ENCODE measurements at regions not wholly inside any gene's neighbourhood (a gene's known extent, or its start where the extent isn't known, plus 50 kb on each side); places are given as distances from the start of the nearest gene placed in this dataset.

GRCh38 chr3:18656866-18657265 is 231.7 kb upstream of the SATB1 start:
- TF ChIP-seq, protein P1, sequence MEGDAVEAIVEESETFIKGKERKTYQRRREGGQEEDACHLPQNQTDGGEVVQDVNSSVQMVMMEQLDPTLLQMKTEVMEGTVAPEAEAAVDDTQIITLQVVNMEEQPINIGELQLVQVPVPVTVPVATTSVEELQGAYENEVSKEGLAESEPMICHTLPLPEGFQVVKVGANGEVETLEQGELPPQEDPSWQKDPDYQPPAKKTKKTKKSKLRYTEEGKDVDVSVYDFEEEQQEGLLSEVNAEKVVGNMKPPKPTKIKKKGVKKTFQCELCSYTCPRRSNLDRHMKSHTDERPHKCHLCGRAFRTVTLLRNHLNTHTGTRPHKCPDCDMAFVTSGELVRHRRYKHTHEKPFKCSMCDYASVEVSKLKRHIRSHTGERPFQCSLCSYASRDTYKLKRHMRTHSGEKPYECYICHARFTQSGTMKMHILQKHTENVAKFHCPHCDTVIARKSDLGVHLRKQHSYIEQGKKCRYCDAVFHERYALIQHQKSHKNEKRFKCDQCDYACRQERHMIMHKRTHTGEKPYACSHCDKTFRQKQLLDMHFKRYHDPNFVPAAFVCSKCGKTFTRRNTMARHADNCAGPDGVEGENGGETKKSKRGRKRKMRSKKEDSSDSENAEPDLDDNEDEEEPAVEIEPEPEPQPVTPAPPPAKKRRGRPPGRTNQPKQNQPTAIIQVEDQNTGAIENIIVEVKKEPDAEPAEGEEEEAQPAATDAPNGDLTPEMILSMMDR (IDR thresholded peaks at IDR 0.05; ENCODE audit: low read depth, low read length), result no peak
- no peak for TF ChIP-seq POLR2A (IDR thresholded peaks at IDR 0.05; ENCODE audit: extremely low read depth, insufficient read length)
- no peak for TF ChIP-seq MYC (IDR thresholded peaks at IDR 0.05; ENCODE audit: low read depth, low read length)
- TF ChIP-seq MAX (IDR thresholded peaks at IDR 0.05; ENCODE audit: low read depth, low read length), result no peak
- no peak for DNase-seq (ENCODE audit: low read depth)
- H3K4me3 ChIP-seq (ENCODE audit: low read depth, low read length), result no peak overlapping the region

DNA sequence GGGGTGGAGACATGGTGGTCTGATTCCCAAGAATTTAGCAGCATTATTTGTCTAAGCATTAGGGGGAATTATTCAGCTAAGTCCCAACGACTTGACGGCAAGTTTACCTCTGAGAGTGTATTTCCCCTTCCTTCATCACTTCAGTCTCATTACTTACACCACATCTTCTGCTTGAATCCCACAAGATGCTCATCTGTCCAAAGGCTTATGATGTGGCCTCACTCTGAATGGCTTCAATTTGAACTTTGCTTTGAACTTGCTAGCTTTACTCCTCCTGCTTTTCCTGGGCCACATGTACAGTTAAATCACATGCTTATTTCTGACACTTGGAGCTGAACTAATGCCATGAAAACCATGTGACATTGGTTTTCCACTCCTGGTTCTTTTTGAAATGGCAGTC is 231.3 kb upstream of the SATB1 start:
- H3K4me3 ChIP-seq (ENCODE audit: low read depth, low read length), result no peak overlapping the region
- no peak for DNase-seq (ENCODE audit: low read depth)
- TF ChIP-seq POLR2A (IDR thresholded peaks at IDR 0.05; ENCODE audit: extremely low read depth, insufficient read length) (no peak), MAX (IDR thresholded peaks at IDR 0.05; ENCODE audit: low read depth, low read length) (no peak)
- TF ChIP-seq, protein P1 (IDR thresholded peaks at IDR 0.05; ENCODE audit: low read depth, low read length), result no peak

DNA sequence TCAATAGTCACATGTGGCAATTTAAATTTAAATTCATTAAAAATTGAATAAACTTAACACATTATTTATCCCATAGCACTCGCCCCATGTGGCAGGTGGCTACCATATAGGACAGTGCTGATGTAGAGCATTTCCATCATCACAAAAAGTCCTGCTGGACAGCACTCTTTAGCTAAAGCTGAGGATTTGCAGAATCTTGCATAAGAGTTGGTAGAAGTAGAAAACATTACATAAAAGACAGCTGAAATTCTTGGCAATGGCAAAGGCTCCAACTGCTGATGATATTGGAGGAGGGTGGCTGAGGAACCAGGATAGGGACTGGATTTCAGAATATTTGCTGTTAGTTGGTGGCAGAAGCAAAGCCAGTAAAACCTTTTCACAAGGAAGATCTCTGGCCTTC is 230.7 kb upstream of the SATB1 start:
- no peak overlapping the region for H3K4me3 ChIP-seq (ENCODE audit: low read depth, low read length)
- no peak for DNase-seq (ENCODE audit: low read depth)
- TF ChIP-seq MAX (IDR thresholded peaks at IDR 0.05; ENCODE audit: low read depth, low read length) (no peak), MYC (IDR thresholded peaks at IDR 0.05; ENCODE audit: low read depth, low read length) (no peak), POLR2A (IDR thresholded peaks at IDR 0.05; ENCODE audit: extremely low read depth, insufficient read length) (no peak)
- TF ChIP-seq, protein P1 (IDR thresholded peaks at IDR 0.05; ENCODE audit: low read depth, low read length), result no peak

DNA sequence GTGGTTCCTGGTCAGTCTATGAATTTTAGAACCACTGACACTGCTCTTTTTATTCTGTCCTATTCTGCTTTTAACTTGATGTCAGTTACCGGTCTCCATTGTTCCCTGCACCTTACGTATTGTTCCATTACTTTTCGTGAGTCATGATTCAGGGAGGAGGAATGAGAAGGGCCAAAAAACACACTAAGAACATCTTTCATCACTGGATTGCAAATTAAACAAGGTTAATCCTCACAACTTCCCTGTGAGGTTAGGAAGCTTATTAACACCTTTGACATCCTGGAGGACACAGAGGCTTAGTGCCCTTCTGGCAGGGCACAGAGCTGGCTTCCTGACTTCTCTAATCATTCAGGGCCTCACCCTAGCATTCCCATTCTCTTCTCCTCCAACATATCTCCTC is 227.6 kb upstream of the SATB1 start:
- no peak for TF ChIP-seq POLR2A (IDR thresholded peaks at IDR 0.05; ENCODE audit: extremely low read depth, insufficient read length)
- no peak for TF ChIP-seq MAX (IDR thresholded peaks at IDR 0.05; ENCODE audit: low read depth, low read length)
- TF ChIP-seq, protein P1 (IDR thresholded peaks at IDR 0.05; ENCODE audit: low read depth, low read length), result no peak
- TF ChIP-seq MYC (IDR thresholded peaks at IDR 0.05; ENCODE audit: low read depth, low read length), result no peak
- no peak overlapping the region for H3K4me3 ChIP-seq (ENCODE audit: low read depth, low read length)
- DNase-seq (ENCODE audit: low read depth), result no peak

DNA sequence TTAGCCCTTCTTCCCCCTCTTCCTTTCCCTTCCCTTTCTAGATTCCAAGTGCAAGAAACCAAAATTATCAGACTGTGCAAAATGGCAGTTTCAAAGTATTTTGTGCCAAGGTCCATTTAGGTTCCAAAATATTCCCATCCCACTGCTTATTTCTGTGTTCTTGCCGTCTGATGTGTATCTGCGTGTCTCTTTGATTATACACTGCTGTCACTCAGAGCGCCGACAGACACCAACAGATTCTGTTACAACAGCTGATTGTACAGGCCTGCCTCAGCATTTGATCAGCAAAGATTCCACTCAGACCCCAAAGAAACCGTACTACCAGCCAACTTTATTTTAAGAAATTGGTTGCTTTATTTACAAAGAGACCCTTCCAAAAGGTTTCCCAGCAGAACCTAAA is 225.6 kb upstream of the SATB1 start:
- no peak overlapping the region for H3K4me3 ChIP-seq (ENCODE audit: low read depth, low read length)
- no peak for TF ChIP-seq MAX (IDR thresholded peaks at IDR 0.05; ENCODE audit: low read depth, low read length)
- TF ChIP-seq MYC (IDR thresholded peaks at IDR 0.05; ENCODE audit: low read depth, low read length), result no peak
- TF ChIP-seq, protein P1 (IDR thresholded peaks at IDR 0.05; ENCODE audit: low read depth, low read length), result no peak
- DNase-seq (ENCODE audit: low read depth), result no peak

Measured in NB4 (cell line).